ENCODE measurements at regions not wholly inside any gene's neighbourhood (a gene's known extent, or its start where the extent isn't known, plus 50 kb on each side); places are given as distances from the start of the nearest gene placed in this dataset.

- no peak for TF ChIP-seq CTCF (IDR thresholded peaks at IDR 0.05 in 2 of 3, conservative IDR thresholded peaks at IDR 0.05 in 1 of 3; ENCODE audit: borderline replicate concordance in 1 of 3, insufficient read depth in 1 of 3, low read depth in 2 of 3, low read length in 2 of 3)
- no peak for TF ChIP-seq RAD21 (IDR thresholded peaks at IDR 0.05; ENCODE audit: low read depth)
- no peak for TF ChIP-seq MAX (IDR thresholded peaks at IDR 0.05)
- no peak for TF ChIP-seq POLR2AphosphoS5 (IDR thresholded peaks at IDR 0.05; ENCODE audit: low read depth, low read length)
Observed at GRCh38 chr2:42847596-42848151, 55.3 kb upstream of the HAAO start.
